B cell (primary cell): ENCODE measurements at regions not wholly inside any gene's neighbourhood (a gene's known extent, or its start where the extent isn't known, plus 50 kb on each side); places are given as distances from the start of the nearest gene placed in this dataset.

Experiments
- CTCF ChIP-seq: fragments of 200-600 bp; IDR thresholded peaks from one replicate; pipeline ENCODE4 v1.8.0; 2022; ENCODE audit warnings: antibody characterized with exemption, mild to moderate bottlenecking
- EZH2 ChIP-seq: IDR thresholded peaks from 2 replicates; pipeline ENCODE4 v1.6.1; 2012; ENCODE audit warnings: borderline replicate concordance, low read depth, mild to moderate bottlenecking, moderate library complexity, low read length; ENCODE audit not compliant: insufficient read depth, poor library complexity, severe bottlenecking

- TF ChIP-seq CTCF (no peak), EZH2 (no peak)
Observed at GRCh38 chr1:98288494-98288893, 367.7 kb upstream of the DPYD start.
